ENCODE measurements at regions not wholly inside any gene's neighbourhood (a gene's known extent, or its start where the extent isn't known, plus 50 kb on each side); places are given as distances from the start of the nearest gene placed in this dataset.
"Not testable (repeated sequence)": the region's sequence is repeated elsewhere in the genome, so short reads cannot be mapped to it uniquely, and the experiment has no call there.

DNA sequence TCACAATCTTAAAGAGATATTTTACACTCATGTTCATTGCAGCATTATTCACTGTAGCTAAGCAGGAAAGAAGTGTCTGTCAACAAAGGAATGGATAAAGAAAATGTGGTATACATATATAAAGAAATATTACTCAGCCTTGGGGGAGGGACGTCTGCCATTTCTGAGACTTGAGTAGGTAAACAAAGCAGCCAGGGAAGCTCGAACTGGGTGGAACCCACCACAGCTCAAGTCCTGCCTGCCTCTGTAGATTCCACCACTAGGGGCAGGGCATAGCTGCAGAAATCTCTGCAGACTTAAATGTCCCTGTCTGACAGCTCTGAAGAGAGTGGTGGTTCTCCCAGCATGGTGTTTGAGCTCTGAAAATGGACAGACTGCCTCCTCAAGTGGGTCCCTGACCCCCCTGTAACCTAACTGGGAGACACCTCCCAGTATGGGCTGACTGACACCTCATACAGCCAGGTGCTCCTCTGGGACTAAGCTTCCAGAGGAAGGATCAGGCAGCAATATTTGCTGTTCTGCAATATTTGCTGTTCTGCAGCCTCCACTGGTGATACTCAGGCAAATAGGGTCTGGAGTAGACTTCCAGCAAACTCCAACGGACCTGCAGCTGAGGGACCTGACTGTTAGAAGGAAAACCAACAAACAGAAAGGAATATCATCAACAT, 183.3 kb upstream of the SSTR4 start:
- DNase-seq (ENCODE audit: low read depth) = not testable (repeated sequence)

DNA sequence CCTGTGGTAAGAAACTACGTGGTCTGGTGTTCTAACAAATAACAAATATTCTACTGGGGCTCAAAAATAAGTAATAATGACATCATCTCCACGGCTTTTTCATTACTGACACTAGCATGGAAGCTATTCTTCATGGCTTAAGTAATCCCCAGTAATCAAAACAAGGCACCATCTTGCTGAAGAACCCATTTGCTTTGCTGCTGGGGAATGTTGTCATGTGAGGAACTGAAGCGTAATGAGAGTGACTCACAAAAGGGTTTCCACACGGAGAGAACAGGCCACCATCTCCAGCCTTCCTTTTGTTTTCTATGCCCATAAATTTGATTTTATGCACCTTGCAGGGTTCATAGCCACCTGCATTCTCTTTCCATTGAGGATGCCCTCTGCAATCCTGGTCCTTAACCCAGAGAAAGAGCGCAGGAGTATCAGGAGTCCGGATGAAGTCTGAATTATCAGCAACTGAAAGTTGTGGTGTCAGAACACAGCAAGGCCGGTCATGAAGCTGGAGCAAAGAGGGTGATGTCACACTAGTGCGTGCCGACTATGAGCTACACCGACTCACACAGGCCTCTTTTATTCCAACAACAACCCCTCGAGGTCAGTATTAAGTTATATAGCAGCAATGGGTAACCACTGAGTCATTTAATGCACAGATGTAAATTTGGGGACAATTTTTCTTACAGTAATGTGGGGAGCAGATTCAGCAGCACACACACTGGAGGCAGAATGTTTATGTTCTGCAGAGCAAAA, 173.7 kb upstream of the SSTR4 start:
- DNase-seq (ENCODE audit: low read depth) = peak; percentile 12

DNA sequence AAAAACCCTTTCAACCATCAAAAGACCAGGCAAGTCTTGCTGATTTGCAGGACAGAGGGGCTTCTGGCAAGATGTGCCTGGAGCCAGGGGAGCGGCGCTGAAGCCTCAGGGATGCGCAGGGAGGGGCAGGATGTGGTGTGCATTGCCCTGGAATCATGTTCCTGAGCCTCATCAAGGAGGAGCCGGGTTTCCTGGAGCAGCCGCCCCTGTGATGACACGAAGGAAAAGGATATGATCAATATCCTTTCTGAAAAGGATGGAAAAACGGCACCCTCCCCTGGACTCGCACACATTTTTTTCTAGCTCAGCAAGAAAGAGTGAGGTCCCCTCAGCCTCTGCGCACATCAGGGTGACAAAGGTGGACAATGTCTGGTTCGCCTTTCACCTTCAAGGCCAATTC, 173.1 kb upstream of the SSTR4 start:
- DNase-seq (ENCODE audit: low read depth) = no peak

DNA sequence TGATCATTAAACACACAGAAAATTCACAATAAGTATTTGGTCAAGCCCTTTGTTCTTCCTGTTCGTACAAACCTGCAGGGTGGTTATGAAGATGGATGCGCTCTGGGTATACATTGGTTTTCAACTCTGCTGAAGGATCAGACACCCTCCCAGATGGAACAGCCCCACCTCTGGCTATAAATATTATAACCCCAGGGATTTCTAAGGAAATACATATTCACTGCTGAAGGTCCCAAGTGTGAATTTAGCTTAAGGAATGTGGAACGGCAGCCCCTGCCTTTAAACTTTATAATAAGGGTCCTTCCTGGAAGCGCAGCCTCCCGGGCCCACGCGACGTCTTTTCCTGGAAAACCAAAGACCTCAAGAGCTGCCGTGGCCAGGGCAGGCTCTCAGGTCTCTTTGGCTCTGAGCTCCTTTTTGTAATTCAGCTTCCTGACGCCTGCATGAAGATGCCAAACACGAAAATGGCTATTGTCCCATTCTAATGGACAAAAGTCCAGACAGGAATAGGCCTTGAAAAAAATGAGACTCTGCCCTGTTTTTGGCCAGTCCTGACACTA, 172.4 kb upstream of the SSTR4 start:
- no peak for DNase-seq (ENCODE audit: low read depth)

DNA sequence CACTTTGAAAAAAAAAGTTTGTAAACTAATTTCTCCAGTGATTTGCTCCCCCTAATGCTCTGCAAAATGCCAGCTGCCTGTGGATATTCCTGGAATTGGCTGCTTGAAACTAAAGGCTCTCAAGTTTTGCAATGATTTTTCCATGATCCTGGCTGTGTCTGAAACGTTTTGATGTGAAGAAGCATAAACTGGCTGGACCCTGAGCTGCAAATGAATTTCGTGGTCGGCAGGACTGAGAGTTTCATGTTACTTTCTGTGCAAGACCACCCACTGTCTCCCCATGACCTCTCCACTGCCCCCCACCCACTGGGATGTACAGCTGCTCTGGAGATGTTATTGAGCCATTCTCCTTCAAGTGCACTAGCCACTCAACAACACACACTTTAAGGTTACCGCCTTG, 171.3 kb upstream of the SSTR4 start:
- DNase-seq (ENCODE audit: low read depth) = no peak

DNA sequence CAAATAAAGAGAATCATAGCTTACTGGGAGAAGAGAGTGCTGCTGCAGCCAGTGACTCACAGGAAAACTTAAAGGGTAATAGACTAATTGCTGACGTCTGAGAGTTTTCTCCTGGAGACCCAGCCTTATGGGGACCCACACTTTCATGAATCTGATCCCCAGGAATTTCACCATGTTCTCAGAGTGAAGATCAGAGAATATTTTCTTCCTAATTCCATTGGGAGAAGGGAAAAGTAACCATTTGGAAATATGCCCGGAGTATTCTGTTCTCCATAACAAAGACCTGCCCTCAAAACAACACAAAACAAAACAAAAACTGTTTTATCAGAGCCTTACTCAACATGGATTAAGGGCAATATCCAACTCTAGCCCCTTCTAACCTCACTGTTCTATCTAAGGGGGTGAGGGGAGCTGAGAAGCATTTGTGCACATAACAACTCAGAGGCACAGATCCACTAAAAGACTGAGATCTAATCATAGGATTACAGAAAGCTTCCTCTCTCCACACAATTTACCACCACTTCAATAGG, 168.2 kb upstream of the SSTR4 start:
- no peak for DNase-seq (ENCODE audit: low read depth)

DNA sequence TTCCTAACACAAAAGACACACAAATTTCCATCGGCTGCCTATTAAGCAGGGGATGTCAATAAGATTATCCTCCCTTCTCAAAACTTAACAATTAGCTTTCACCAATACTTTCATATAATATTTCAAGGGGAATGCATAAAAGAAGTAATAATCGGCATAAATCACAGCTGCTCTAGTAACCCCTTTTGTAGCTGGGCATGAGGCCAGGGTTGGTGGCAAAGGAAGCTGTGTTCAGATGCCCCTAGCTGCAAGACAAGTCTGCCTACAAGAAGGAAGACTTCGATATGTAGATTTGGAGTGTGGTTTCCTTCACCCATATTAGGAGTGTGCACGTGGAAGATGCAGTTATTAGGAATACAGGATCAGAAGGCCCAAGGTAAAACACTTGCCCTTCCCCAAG, 156.9 kb upstream of the SSTR4 start:
- DNase-seq (ENCODE audit: low read depth) = no peak

DNA sequence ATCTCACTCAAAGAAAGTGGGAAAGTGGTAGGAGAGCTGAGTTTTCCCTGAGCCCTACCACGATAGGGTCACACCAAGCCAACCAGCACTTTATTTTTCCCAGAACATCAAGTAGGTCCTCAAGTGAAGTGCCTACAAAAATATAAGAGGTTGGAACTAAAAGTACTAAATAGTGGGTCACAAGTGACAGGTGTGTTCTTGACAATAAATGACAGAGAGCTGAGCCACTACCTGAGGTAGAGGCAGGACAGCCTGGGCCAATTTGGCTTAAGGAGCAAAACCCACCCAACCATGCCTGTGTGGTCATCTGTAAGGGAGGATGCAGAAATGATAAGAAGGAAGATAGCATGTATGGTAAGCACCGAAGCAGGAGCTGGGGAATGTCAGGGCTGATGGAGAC, 154.8 kb upstream of the SSTR4 start:
- no peak for DNase-seq (ENCODE audit: low read depth)

DNA sequence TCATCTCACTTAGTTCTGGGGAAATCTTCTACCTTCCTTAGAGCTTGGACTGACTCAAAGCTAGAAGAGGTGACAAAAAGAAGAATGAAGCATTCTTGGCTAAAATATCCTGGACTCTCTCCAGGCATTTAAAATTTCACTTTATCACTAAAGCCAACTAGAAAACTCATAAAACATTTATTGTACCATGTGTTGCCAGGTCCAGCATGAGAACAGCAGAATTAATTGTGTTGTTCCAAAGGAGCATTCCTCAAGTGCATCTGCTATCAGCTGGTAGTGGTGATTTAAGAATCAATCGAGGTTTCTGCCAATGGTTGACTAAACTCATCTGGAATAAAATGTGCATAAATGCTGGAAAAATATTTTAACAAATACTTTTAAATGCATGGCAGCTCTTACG, 147.3 kb upstream of the SSTR4 start:
- no peak for DNase-seq (ENCODE audit: low read depth)

DNA sequence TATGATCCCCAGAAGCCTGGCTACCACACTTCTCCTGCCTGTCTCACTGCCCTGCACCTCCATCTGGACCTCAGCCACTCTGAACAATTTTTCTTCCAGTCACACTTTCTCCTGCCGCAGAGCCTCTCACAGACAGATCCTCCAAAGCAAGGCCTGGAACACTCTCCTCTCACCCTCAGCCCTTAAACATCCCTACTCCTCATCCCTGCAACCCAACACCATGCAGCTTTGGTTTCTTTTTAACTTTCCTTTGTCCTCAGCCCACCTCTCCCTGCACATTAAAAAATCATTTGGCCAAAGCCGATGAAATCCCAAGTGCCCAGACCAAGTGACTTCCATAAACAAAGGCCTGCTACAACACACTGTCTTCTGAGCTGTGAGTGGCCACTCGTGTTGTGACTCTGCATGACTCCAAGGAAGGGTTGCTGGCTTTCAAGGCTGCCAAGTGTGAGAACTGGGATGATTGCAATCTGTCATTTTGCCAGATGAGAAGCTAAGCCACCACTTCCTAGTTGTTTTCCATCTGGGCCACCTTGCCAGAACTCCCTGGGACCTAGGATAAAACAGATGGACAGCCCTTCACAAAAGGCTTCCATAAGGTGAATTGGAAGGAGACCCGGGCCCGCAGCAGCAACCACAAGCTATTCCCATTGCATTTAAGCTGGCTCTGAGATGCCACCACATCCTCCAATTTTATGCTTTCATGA, 144.4 kb upstream of the SSTR4 start:
- DNase-seq (ENCODE audit: low read depth) = no peak

DNA sequence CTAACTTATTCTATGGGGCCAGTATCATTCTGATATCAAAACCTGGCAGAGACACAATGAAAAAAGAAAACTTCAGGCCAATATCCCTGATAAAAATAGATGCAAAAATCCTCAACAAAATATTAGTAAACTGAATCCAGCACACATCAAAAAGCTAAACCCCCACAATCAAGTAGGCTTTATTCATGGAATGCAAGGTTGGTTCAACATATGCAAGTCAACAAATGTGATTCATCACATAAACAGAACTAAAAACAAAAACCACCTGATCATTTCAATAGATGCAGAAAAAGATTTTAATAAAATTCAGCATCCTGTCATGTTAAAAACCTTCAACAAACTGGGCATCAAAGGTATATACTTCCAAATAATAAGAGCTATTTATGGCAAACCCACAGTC, 133.9 kb upstream of the SSTR4 start:
- DNase-seq (ENCODE audit: low read depth) = no peak

DNA sequence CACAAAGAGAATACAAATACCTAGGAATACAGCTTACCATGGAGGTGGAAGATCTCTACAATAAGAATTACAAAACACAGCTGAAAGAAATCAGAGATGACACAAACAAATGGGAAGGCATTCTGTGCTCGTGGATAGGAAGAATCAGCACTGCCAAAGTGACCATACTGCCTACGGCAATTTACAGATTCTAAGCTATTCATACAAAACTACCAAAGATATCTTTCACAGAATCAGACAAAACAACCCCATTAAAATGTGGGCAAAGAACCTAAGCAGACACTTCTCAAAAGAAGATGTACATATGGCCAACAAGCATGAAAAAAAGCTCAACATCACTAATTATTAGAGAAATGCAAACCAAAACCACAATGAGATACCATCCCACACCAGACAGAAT, 133.2 kb upstream of the SSTR4 start:
- DNase-seq (ENCODE audit: low read depth) = no peak

DNA sequence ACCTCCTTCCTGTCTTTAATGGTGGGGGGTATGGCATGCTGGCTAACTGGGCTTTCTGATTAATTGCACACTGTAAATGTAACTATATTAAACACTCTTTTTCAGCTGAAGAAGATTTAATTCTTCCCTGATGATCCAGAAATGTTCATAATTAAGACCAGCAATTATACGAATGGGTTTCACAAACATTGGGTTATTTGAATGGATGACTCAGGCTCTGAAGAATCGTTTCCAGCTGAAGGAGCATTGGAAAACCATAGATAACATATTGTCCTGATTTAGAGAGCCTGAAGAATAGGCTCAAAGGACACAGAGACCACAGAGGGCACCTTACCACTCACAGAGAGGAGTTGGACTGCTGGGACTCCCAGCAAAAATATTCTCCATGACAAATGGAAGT, 130.7 kb upstream of the SSTR4 start:
- peak; percentile 55 for DNase-seq (ENCODE audit: low read depth)

DNA sequence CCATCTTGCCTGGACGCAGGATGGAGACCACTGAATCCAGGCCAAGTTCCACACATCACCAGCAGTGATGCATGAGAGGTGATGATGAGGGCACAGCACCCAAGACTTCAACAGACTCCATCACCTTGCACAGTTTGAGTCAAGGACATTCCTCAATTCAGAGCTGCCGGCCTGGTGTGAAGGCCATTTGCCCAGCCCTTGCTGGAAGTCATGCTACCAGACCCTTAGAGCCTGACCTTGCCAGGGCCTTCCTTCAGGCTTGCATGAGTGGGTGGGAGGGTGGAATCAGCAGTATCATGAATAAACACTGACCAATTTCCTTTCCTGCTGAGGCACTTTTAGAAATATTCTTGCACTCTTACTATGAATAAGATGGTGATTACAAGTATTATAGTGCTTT, 130.2 kb upstream of the SSTR4 start:
- no peak for DNase-seq (ENCODE audit: low read depth)

DNA sequence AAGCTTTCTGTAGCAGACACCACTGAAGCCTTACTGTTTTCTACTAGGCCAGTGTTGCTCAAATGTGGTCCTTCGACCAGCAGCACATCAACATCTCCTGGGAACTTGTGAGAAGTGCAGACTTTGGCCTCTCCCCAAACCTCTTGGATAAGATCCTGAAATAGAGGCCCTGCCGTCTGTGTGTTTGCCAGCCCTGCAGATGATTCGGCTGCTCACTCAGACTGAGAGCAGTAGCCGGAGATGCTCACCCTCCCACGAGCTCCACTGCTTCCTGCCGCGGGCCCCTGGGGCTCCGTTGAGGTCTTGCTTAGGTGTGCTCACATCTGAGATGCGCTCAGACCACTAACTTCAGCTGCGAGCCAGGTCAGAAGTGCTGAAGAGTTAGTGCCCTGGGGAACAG, 129.5 kb upstream of the SSTR4 start:
- peak; percentile 84 for DNase-seq (ENCODE audit: low read depth)

DNA sequence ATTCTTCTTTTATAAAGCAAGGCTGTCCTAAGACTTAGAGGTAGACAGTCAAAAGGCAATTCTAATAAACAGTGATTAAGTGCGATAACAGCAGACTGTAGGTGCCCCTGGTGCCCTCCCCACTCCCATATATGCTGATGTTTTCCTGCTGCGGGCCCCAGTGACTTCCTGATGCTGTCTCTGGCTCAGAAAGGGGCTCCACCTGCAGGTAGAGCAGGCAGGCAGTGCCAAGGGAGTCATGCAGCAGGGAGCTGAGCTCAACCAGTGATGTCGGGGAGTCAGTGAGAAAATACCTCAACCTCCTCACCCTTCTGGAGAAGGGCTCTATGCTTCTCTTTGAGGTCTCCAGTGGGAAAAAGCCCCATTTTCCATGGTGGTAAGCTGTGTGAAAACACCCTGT, 126.7 kb upstream of the SSTR4 start:
- DNase-seq (ENCODE audit: low read depth) = no peak

DNA sequence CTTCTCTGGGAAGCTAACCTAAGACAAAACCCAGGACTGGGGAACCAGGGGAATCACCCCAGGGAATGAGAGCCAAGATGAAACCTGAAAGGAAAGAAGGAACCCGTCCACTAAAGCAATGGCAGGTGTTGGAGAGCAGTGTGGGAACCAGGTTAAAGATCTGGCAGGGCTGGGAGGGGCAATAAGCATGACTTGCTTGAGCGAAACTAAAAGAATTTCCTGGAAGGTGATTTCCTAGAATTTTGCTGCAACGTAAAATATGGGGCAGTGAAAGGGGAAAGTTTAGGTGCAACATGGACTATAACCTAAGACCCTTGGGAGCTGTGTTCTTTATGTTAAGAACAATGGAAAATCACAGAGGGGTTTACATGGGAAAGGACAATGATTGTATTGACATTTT, 126.2 kb upstream of the SSTR4 start:
- DNase-seq (ENCODE audit: low read depth) = no peak

DNA sequence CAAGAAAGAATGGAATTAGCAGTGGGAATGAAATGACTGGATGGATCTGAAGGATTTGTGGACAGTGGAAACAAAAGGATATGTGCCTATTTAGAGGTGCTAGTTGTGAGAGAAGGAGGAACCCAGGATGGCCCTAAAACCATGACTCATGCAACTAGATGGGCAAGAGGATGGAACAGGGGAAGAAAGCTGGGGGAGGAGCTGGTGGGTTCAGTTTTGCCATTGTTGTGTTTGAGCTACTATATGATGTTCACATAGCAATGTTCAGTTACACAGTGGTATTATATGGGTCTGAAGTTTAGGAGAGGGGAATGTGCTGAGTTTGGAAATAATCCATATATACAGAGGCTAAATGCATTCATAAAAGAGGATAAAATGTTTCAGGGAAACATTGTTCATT, 125.7 kb upstream of the SSTR4 start:
- no peak for DNase-seq (ENCODE audit: low read depth)

DNA sequence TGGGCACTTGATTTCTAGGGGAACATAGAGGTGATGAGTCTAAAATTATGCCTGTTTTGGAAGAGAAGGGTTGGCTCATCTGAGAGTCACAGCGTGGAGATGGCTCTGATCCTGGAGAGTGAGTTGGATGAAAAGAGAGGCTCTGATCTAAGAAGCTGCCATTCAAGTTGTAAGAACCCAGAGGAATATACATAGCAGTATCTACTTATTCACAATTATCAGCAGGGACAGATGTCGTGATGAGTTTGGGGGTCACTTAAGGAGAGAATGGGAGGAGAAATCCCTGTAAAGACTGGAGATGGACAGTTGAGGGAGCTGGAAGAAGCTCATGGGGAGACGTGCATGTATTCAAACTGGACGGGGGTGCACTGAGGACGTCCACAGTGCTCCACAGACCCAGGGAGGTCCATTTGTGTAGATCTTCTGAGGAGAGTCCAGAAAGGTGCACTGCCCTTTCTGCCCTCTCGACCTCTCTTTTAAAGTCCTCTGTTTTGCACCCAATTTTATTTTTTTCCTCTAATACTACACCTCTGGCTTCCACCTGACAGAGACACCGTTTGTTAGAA, 124.7 kb upstream of the SSTR4 start:
- no peak for DNase-seq (ENCODE audit: low read depth)

DNA sequence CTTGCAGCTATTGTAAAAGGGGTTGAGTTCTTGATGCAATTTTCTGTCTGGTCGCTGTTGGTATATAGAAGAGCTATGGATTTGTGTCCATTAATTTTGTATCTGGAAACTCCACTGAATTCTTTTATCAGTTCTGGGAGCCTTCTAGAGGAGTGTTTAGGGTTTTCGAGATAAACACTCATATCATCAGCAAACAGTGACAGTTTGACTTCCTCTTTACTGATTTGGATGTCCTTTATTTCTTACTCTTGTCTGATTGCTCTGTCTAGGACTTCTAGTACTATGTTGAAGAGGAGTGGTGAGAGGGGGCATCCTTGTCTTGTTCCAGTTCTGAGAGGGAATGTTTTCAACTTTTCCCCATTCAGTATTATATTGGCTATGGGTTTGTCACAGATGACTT, 120.8 kb upstream of the SSTR4 start:
- DNase-seq (ENCODE audit: low read depth) = no peak

DNA sequence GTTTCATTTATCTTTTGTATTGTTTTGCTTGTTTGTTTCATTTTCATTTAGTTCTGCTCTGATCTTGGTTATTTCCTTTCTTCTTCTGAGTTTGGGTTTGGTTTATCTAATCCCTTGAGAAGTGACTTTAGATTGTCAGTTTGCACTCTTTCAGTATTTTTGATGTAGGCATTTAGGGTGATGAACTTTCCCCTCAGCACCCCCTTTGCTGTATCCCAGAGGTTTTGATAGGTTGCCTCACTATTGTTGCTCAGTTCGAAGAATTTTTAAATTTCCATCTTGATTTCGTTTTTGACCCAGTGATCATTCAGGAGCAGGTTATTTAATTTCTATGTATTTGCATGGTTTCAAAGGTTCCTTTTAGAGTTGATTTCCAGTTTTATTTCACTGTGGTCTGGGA, 119.6 kb upstream of the SSTR4 start:
- DNase-seq (ENCODE audit: low read depth) = no peak

DNA sequence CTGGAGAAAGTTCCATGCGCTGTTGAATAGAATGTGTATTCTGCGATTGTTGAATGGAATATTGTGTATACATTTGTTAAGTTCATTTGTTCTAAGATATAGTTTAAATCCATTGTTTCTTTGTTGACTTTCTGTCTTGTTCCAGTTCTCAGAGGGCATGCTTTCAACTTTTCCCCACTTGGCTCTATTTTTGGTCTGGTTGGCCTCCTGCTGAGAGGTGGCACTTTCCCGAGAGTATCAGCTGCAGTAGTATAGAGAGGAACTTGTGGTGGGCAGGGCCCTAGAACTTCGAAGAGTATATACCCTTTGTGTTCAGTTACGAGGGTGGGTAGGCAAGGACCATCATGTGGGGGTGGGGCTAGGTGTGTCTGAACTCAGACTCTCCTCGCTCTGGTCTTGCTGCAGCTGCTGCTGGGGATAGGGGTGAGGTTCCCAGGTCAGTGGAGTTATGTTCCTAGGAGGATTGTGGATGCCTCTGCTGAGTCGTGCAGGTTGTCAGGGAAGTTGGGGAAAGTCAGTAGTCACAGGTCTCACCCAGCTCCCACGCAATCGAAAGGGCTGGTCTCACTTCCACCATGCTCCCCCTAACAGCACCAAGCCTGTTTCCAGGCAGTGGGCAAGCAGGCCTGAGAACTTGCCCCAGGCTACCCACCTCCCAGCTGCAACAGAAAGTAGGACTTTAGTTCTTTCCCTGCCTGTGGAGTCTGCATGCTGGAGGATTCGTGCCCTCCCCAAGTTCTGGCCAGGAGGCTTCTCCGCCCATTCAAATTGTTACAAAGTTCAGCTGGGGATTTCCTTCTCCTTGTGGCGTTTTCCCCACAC, 118.9 kb upstream of the SSTR4 start:
- no peak for DNase-seq (ENCODE audit: low read depth)

All from fibroblast of gingiva (primary cell).